K562 (cell line): ENCODE measurements at regions not wholly inside any gene's neighbourhood (a gene's known extent, or its start where the extent isn't known, plus 50 kb on each side); places are given as distances from the start of the nearest gene placed in this dataset.

Experiments
- ATAC-seq: fragments of 200-7000 bp; cut with Tn5 transposase; 3 replicates; pipeline ENCODE4 v1.9.1; 2020; ENCODE audit warnings: moderate library complexity
- BruUV-seq: library from RNA; stranded (reverse); fragments of 400-500 nt; replicated peaks from 2 replicates; lab custom pipeline; 2021; lab: Mats Ljungman, UMichigan
- CTCF ChIA-PET: fragments of 300-600 bp; formaldehyde crosslinking; extraction: SDS; loops from one replicate; lab custom pipeline; 2021; ENCODE audit warnings: low intra/inter-chr PET ratio; lab: Yijun Ruan, JAX
- POLR2A ChIA-PET: fragments of 300-600, 350-650 bp; sonication (Branson Sonifier 250); formaldehyde crosslinking; extraction: SDS; loops from one replicate; lab custom pipeline; 2021; ENCODE audit warnings: antibody characterized with exemption, inconsistent platforms; lab: Yijun Ruan, JAX
- DNase-seq, 4 experiments: peaks; one replicate each; pipeline versions ENCODE4 v3.0.0 to v3.0.0-alpha.2; 2011 to 2018; ENCODE audit warnings: low spot score in 3 of 4, mixed read lengths in 3 of 4; ENCODE audit errors: extremely low read depth in 1 of 4
- FAIRE-seq: peaks from 2 replicates; lab custom pipeline; 2011; peaks lifted over from hg19 to GRCh38; lab: Jason Lieb, UNC
- H2AFZ ChIP-seq: 2 replicates; pipeline ENCODE4 v1.6.0; 2011; ENCODE audit warnings: low read depth, low read length, control low read depth, inconsistent platforms
- H3K27ac ChIP-seq: fragments of 200-600 bp; 3 replicates; pipeline ENCODE4 v1.8.0; 2011; ENCODE audit warnings: low read depth, mild to moderate bottlenecking, control low read depth, inconsistent platforms, low read length, moderate library complexity, mixed read lengths; ENCODE audit errors: extremely low read depth
- H3K27me3 ChIP-seq, 2 experiments: fragments of 300-600 bp in 1 of 2; 2 replicates in 1 of 2; 3 replicates in 1 of 2; pipeline versions ENCODE4 v1.6.0 to v1.8.0; 2011; ENCODE audit warnings: inconsistent platforms in 2 of 2, low read length in 2 of 2, mild to moderate bottlenecking in 1 of 2, mixed read lengths in 1 of 2, moderate library complexity in 1 of 2; ENCODE audit not compliant: control insufficient read depth in 2 of 2, insufficient read depth in 2 of 2
- H3K36me3 ChIP-seq: fragments of 300-600 bp; 3 replicates; pipeline ENCODE4 v1.8.0; 2011; ENCODE audit warnings: mild to moderate bottlenecking, low read length, inconsistent platforms; ENCODE audit not compliant: control insufficient read depth, insufficient read depth
- H3K4me1 ChIP-seq, 2 experiments: fragments of 200-600 bp in 1 of 2; replicated peaks in 1 of 2; 2 replicates in 1 of 2; 3 replicates in 1 of 2; pipeline versions ENCODE4 v1.5.1 to v1.8.0; 2011; ENCODE audit warnings: inconsistent platforms in 2 of 2, low read length in 2 of 2, mild to moderate bottlenecking in 1 of 2, mixed read lengths in 1 of 2, moderate library complexity in 1 of 2; ENCODE audit not compliant: control insufficient read depth in 2 of 2, insufficient read depth in 2 of 2
- H3K4me2 ChIP-seq: 2 replicates; pipeline ENCODE4 v1.6.1; 2011; ENCODE audit warnings: low read length, control low read depth, inconsistent platforms, mixed read lengths; ENCODE audit not compliant: insufficient read depth
- H3K4me3 ChIP-seq: fragments of 200-600 bp; sonication (generic), shearing (Covaris generic); 2 replicates; pipeline ENCODE4 v1.5.1; 2016; ENCODE audit warnings: control low read depth, inconsistent platforms
- H3K79me2 ChIP-seq: fragments of 200-600 bp; 3 replicates; pipeline ENCODE4 v1.8.0; 2011; ENCODE audit warnings: low read length, inconsistent platforms; ENCODE audit not compliant: control insufficient read depth, insufficient read depth
- H3K9ac ChIP-seq, 2 experiments: 2 replicates each; pipeline versions ENCODE4 v1.6.0 to v1.6.1; 2011; ENCODE audit warnings: low read depth in 2 of 2, low read length in 2 of 2, control low read depth in 1 of 2, inconsistent platforms in 1 of 2, mild to moderate bottlenecking in 1 of 2, mixed read lengths in 1 of 2; ENCODE audit not compliant: insufficient read depth in 1 of 2
- H3K9me1 ChIP-seq: one replicate; pipeline ENCODE4 v1.6.0; 2011; ENCODE audit warnings: inconsistent platforms, mild to moderate bottlenecking, low read length, moderate library complexity; ENCODE audit not compliant: control insufficient read depth, insufficient read depth
- H3K9me3 ChIP-seq: replicated peaks from 2 replicates; pipeline ENCODE4 v1.5.1; 2011; ENCODE audit warnings: low read depth, low read length, inconsistent platforms; ENCODE audit not compliant: control insufficient read depth, insufficient read depth
- H4K20me1 ChIP-seq: replicated peaks from 2 replicates; pipeline ENCODE4 v1.6.1; 2011; ENCODE audit warnings: low read length, inconsistent platforms, mixed read lengths; ENCODE audit not compliant: control insufficient read depth, insufficient read depth
- CUX1 ChIP-seq: fragments of 200-800 bp; sonication (Bioruptor generic); IDR thresholded peaks from 2 replicates; pipeline ENCODE4 v1.6.1; 2016; ENCODE audit warnings: missing genetic modification characterization, missing compliant biosample characterization
- IRF1 ChIP-seq: sonication (generic); formaldehyde crosslinking; IDR thresholded peaks from 2 replicates; pipeline ENCODE4 v1.8.0; 2022; ENCODE audit warnings: missing genetic modification reagents, mild to moderate bottlenecking, borderline replicate concordance
- MAFK ChIP-seq: IDR thresholded peaks from 2 replicates; pipeline ENCODE4 v1.6.1; 2011; ENCODE audit warnings: low read length, improper control_type of control experiment
- MTA2 ChIP-seq: fragments of 450-650 bp; IDR thresholded peaks from 2 replicates; pipeline ENCODE4 v1.6.1; 2016; ENCODE audit warnings: low read depth
- NFYB ChIP-seq: IDR thresholded peaks from 2 replicates; pipeline ENCODE4 v1.6.1; 2011; ENCODE audit warnings: mild to moderate bottlenecking, moderate library complexity; ENCODE audit not compliant: insufficient read length; ENCODE audit errors: extremely low read depth
- PHB ChIP-seq: fragments of 250-450 bp; sonication (Bioruptor Pico); IDR thresholded peaks from 2 replicates; pipeline ENCODE4 v1.5.0; 2021
- RFX1 ChIP-seq: fragments of 450-650 bp; IDR thresholded peaks from 2 replicates; pipeline ENCODE4 v1.6.1; 2016; ENCODE audit warnings: mild to moderate bottlenecking, moderate library complexity
- RNF2 ChIP-seq: sonication (generic); IDR thresholded peaks from 2 replicates; pipeline ENCODE4 v1.6.1; 2016
- SIN3B ChIP-seq: fragments of 450-650 bp; IDR thresholded peaks from 2 replicates; pipeline ENCODE4 v1.6.1; 2017; ENCODE audit warnings: low read depth, mild to moderate bottlenecking, moderate library complexity
- STAG1 ChIP-seq: sonication (generic); formaldehyde crosslinking; IDR thresholded peaks from 2 replicates; pipeline ENCODE4 v1.5.0; 2020; ENCODE audit warnings: missing genetic modification reagents, borderline replicate concordance
- TEAD1 ChIP-seq, 2 experiments: fragments of 450-650 bp in 1 of 2; sonication (generic) in 1 of 2; formaldehyde crosslinking; IDR thresholded peaks; 2 replicates each; pipeline versions ENCODE4 v1.4.0 to v1.8.0; 2020 to 2022; ENCODE audit warnings: mild to moderate bottlenecking in 2 of 2, missing genetic modification reagents in 1 of 2
- ZBTB7A ChIP-seq: IDR thresholded peaks from 2 replicates; pipeline ENCODE4 v1.6.1; 2011; ENCODE audit warnings: low read depth, mild to moderate bottlenecking, low read length, moderate library complexity, borderline replicate concordance; ENCODE audit not compliant: control insufficient read depth
- ZNF507 ChIP-seq: conservative IDR thresholded peaks from 2 replicates; pipeline ENCODE4 v1.6.1; 2017; ENCODE audit warnings: missing genetic modification characterization, missing compliant biosample characterization
- ZNF512 ChIP-seq: IDR thresholded peaks from 2 replicates; pipeline ENCODE4 v1.6.1; 2016; ENCODE audit warnings: missing genetic modification characterization, missing compliant biosample characterization
- ZNF551 ChIP-seq: fragments of 250-450 bp; sonication (Bioruptor Pico); IDR thresholded peaks from 2 replicates; pipeline ENCODE4 v1.5.0; 2021; ENCODE audit warnings: mild to moderate bottlenecking, moderate library complexity
- ZNF717 ChIP-seq: fragments of 250-450 bp; sonication (Bioruptor Pico); IDR thresholded peaks from 2 replicates; pipeline ENCODE4 v1.5.0; 2021
- ZNF766 ChIP-seq: fragments of 200-800 bp; sonication (Bioruptor generic); conservative IDR thresholded peaks from 2 replicates; pipeline ENCODE4 v1.6.1; 2016; ENCODE audit warnings: missing genetic modification characterization, missing compliant biosample characterization
- WGBS: fragments of 100-300 bp; shearing (Covaris generic); methylation state at CpG from one replicate; pipeline ENCODE4 v1.1.6; 2016; ENCODE audit warnings: low coverage, mixed read lengths; ENCODE audit not compliant: insufficient coverage; ENCODE audit errors: missing lambda C conversion rate; 5-methylcytosine and 5-hydroxymethylcytosine counted together
- in situ Hi-C: fragments of 300-500 bp; cut with MboI; formaldehyde crosslinking; loops from 4 replicates; pipeline ENCODE4 v1.15.0; 2018; ENCODE audit warnings: inconsistent platforms, mixed read lengths
- intact Hi-C: fragments of 100-400 bp; cut with micrococcal nuclease; formaldehyde crosslinking; loops from 2 replicates; pipeline ENCODE4 v1.14.2; 2022

- CTCF ChIA-PET = no interaction called here
- WGBS = 81% methylated on average over 4 of the region's 4 CpGs
- in situ Hi-C loops = no loop called here
- Histone ChIP-seq H3K4me1 (peaks cover 3 to 12% of the 10 kb centered on the region in 2 experiments; a peak in 4 of 5 replicates), H3K9ac (no peak overlapping the region), H3K9me3 (no peaks in the 10 kb centered on the region; the same call in 1 of the 2 replicates), H2AFZ (0 out of 2 replicates have a peak overlapping the region, but pooled peaks have one; percentile 51), H3K27me3 (no peaks in the 10 kb centered on the region), H3K4me2 (no peak overlapping the region), H3K79me2 (no peaks in the 10 kb centered on the region), H3K27ac (no peak overlapping the region), H3K36me3 (no peaks in the 10 kb centered on the region; the same call in 2 of the 3 replicates), H4K20me1 (no peaks in the 10 kb centered on the region), H3K4me3 (no peak overlapping the region), H3K9me1 (no peaks in the 10 kb centered on the region)
- POLR2A ChIA-PET = no interaction called here
- BruUV-seq = no TSS peak
- no peak for DNase-seq
- intact Hi-C loops = no loop called here
- no peak for FAIRE-seq
- no peak for ATAC-seq
- TF ChIP-seq CUX1 (CRISPR knock-in tag) = no peak
- no peak for TF ChIP-seq ZBTB7A
- no peak for TF ChIP-seq SIN3B
- TF ChIP-seq MAFK = no peak
- no peak for TF ChIP-seq ZNF512 (tag)
- no peak for TF ChIP-seq ZNF551 (CRISPR knock-in tag)
- no peak for TF ChIP-seq RNF2
- no peak for TF ChIP-seq ZNF717 (CRISPR knock-in tag)
- TF ChIP-seq ZNF507 = no peak
- no peak for TF ChIP-seq ZNF766 (CRISPR knock-in tag)
- TF ChIP-seq NFYB = no peak
- TF ChIP-seq TEAD1 (CRISPR knock-in tag; IDR thresholded peaks at IDR 0.05) = no peak
- no peak for TF ChIP-seq IRF1
- no peak for TF ChIP-seq STAG1 (CRISPR knock-in tag)
- no peak for TF ChIP-seq RFX1
- no peak for TF ChIP-seq PHB
- TF ChIP-seq MTA2 = no peak
Observed at GRCh38 chr2:195603998-195604397, 53.0 kb upstream of the SLC39A10 start.
